ENCODE measurements at regions not wholly inside any gene's neighbourhood (a gene's known extent, or its start where the extent isn't known, plus 50 kb on each side); places are given as distances from the start of the nearest gene placed in this dataset.
A peak's percentile ranks its signal among the peaks of the same experiment; 100 is the strongest.

DNA sequence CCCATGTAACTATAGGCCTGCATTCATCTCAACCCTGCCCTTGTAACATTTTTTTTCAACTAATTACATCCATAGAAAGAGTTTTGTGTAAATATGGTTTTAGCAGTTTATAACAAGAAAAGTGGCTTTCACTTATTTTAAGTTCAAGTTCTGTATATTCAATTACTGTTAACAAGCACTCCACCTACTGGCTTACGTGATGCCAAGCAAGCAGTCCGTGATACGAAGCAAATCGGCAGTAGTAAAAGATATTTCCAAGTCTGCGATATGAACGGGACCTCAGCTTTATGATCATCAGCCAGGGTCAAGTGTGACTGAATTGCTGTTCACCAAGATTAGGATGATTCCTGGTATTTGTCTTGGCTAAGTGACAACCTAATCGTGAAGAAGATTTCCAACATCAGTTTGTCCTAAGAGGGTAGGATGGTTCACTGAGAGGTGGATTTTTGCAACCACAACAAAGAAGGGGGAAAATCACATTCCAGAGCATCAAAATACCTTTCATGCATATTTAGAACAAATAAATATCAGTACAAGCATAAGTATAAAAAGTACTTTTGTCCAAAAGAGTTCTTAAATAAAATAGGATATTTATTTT, 456.2 kb downstream of the FOXG1 start:
- no peaks in the 10 kb centered on the region for H3K36me3 ChIP-seq (ENCODE audit: insufficient read depth, low read length)
- TF ChIP-seq, protein P1, sequence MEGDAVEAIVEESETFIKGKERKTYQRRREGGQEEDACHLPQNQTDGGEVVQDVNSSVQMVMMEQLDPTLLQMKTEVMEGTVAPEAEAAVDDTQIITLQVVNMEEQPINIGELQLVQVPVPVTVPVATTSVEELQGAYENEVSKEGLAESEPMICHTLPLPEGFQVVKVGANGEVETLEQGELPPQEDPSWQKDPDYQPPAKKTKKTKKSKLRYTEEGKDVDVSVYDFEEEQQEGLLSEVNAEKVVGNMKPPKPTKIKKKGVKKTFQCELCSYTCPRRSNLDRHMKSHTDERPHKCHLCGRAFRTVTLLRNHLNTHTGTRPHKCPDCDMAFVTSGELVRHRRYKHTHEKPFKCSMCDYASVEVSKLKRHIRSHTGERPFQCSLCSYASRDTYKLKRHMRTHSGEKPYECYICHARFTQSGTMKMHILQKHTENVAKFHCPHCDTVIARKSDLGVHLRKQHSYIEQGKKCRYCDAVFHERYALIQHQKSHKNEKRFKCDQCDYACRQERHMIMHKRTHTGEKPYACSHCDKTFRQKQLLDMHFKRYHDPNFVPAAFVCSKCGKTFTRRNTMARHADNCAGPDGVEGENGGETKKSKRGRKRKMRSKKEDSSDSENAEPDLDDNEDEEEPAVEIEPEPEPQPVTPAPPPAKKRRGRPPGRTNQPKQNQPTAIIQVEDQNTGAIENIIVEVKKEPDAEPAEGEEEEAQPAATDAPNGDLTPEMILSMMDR (IDR thresholded peaks at IDR 0.05; ENCODE audit: extremely low read depth, low read depth, low read length) = peak; percentile 70
- H3K4me2 ChIP-seq (ENCODE audit: insufficient read depth, low read length) = peak overlapping the region; percentile 80
- no peaks in the 10 kb centered on the region for H3K9me3 ChIP-seq (ENCODE audit: low read depth, low read length)
- H3K4me3 ChIP-seq (ENCODE audit: insufficient read depth, low read length) = peak overlapping the region; percentile 44
- no peaks in the 10 kb centered on the region for H3K79me2 ChIP-seq (ENCODE audit: insufficient read depth, low read length)
- H4K20me1 ChIP-seq (ENCODE audit: insufficient read depth, low read length) = no peaks in the 10 kb centered on the region
- H3K27me3 ChIP-seq (ENCODE audit: insufficient read depth, low read length) = no peaks in the 10 kb centered on the region
- H2AFZ ChIP-seq (ENCODE audit: low read length) = peak overlapping the region; percentile 80
- DNase-seq (ENCODE audit: insufficient read length, low spot score, missing footprints) = no peak
- H3K4me1 ChIP-seq (ENCODE audit: insufficient read depth, low read length) = peaks cover 3% of the 10 kb centered on the region
- no peak overlapping the region for H3K27ac ChIP-seq (ENCODE audit: low read depth, low read length)

DNA sequence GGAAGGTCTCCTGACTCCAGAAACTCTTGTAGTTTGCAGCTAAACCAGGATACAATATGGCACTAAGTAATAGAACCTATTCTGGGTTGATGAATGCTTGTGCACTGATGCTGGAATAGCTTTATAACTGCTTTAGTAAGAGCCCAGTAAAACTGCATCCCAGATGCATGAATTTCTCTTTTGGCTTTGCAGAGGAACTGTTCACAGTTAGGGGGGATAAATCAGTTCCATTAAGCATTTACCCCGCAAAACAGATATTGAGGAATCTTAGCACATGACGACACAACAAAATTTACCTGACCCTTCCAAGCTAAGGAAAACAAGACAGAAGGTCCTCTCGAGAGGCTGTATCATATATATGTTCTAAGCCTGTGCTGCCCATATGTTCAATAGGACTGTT, 457.4 kb downstream of the FOXG1 start:
- H3K4me2 ChIP-seq (ENCODE audit: insufficient read depth, low read length) = no peak overlapping the region
- H3K27me3 ChIP-seq (ENCODE audit: insufficient read depth, low read length) = no peaks in the 10 kb centered on the region
- H3K36me3 ChIP-seq (ENCODE audit: insufficient read depth, low read length) = no peaks in the 10 kb centered on the region
- H2AFZ ChIP-seq (ENCODE audit: low read length) = no peak overlapping the region
- H3K4me1 ChIP-seq (ENCODE audit: insufficient read depth, low read length) = peaks cover 3% of the 10 kb centered on the region
- no peaks in the 10 kb centered on the region for H3K79me2 ChIP-seq (ENCODE audit: insufficient read depth, low read length)
- no peaks in the 10 kb centered on the region for H3K9me3 ChIP-seq (ENCODE audit: low read depth, low read length)
- H3K4me3 ChIP-seq (ENCODE audit: insufficient read depth, low read length) = no peak overlapping the region
- DNase-seq (ENCODE audit: insufficient read length, low spot score, missing footprints) = no peak
- TF ChIP-seq, protein P1 (IDR thresholded peaks at IDR 0.05; ENCODE audit: extremely low read depth, low read depth, low read length) = no peak
- H3K27ac ChIP-seq (ENCODE audit: low read depth, low read length) = no peak overlapping the region
- H4K20me1 ChIP-seq (ENCODE audit: insufficient read depth, low read length) = no peaks in the 10 kb centered on the region

DNA sequence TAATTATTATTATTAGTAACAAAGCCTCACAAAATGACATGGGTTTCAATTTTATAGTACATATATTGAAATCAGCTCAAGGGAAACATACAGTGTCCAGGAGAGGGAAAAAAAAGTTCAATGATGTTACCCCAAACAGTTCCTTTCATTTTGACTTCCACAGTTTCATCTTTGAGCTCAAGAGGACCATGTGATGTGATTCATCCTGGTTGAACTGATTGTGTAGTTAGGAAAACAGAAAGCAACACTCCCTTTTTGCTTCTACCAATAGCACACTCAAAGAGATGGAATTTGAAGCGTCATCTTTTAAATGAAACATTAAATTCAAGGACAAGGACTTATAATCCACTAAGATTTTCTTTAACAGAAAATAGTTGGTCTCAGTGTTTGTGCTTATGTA, 461.0 kb downstream of the FOXG1 start:
- H3K4me3 ChIP-seq (ENCODE audit: insufficient read depth, low read length) = no peak overlapping the region
- TF ChIP-seq, protein P1 (IDR thresholded peaks at IDR 0.05; ENCODE audit: extremely low read depth, low read depth, low read length) = no peak
- no peaks in the 10 kb centered on the region for H3K36me3 ChIP-seq (ENCODE audit: insufficient read depth, low read length)
- H2AFZ ChIP-seq (ENCODE audit: low read length) = no peak overlapping the region
- peak; percentile 66 for DNase-seq (ENCODE audit: insufficient read length, low spot score, missing footprints)
- no peak overlapping the region for H3K27ac ChIP-seq (ENCODE audit: low read depth, low read length)
- no peaks in the 10 kb centered on the region for H4K20me1 ChIP-seq (ENCODE audit: insufficient read depth, low read length)
- H3K27me3 ChIP-seq (ENCODE audit: insufficient read depth, low read length) = no peaks in the 10 kb centered on the region
- peaks cover 3% of the 10 kb centered on the region for H3K4me1 ChIP-seq (ENCODE audit: insufficient read depth, low read length)
- no peak overlapping the region for H3K4me2 ChIP-seq (ENCODE audit: insufficient read depth, low read length)
- H3K79me2 ChIP-seq (ENCODE audit: insufficient read depth, low read length) = no peaks in the 10 kb centered on the region
- H3K9me3 ChIP-seq (ENCODE audit: low read depth, low read length) = no peaks in the 10 kb centered on the region

DNA sequence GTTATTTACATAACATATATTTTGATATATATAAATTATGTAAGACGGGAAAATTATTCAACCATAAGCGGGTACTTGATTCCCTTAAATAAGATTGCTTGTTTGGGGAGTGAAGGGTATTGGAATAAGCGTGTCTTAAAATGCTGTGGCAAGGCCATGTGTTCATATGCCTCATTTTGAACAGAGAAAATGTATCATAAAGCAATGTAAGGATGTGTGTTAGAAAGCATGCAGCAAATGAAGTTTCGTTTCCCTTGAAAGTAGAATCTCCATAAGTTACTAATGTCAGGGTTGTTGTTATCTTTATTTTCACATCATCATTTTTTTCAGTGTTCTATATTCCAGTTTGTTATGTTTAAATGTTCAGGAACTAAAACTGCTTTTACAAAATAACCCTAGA, 465.6 kb downstream of the FOXG1 start:
- Histone ChIP-seq H3K36me3 (ENCODE audit: insufficient read depth, low read length) (no peaks in the 10 kb centered on the region), H3K4me2 (ENCODE audit: insufficient read depth, low read length) (no peak overlapping the region), H4K20me1 (ENCODE audit: insufficient read depth, low read length) (no peaks in the 10 kb centered on the region), H3K79me2 (ENCODE audit: insufficient read depth, low read length) (no peaks in the 10 kb centered on the region), H3K27ac (ENCODE audit: low read depth, low read length) (no peak overlapping the region), H3K4me3 (ENCODE audit: insufficient read depth, low read length) (no peak overlapping the region), H2AFZ (ENCODE audit: low read length) (no peak overlapping the region), H3K27me3 (ENCODE audit: insufficient read depth, low read length) (no peaks in the 10 kb centered on the region), H3K9me3 (ENCODE audit: low read depth, low read length) (no peaks in the 10 kb centered on the region), H3K4me1 (ENCODE audit: insufficient read depth, low read length) (peaks cover 10% of the 10 kb centered on the region)
- TF ChIP-seq, protein P1 (IDR thresholded peaks at IDR 0.05; ENCODE audit: extremely low read depth, low read depth, low read length) = no peak
- DNase-seq (ENCODE audit: insufficient read length, low spot score, missing footprints) = no peak
